Lower leg skin (tissue), 4 donors: ENCODE measurements at regions not wholly inside any gene's neighbourhood (a gene's known extent, or its start where the extent isn't known, plus 50 kb on each side); places are given as distances from the start of the nearest gene placed in this dataset.

Experiments used
- DNase-seq, 2 donors: peaks; one replicate each; pipeline ENCODE4 v3.0.0-alpha.2; 2019; ENCODE audit warnings: low spot score in 2 of 2
- H3K4me3 ChIP-seq: fragments of 200-600 bp; sonication (generic); 2 replicates; pipeline ENCODE4 v1.5.1; 2017; ENCODE audit warnings: mild to moderate bottlenecking, low read depth; ENCODE audit not compliant: poor library complexity, severe bottlenecking
- CTCF ChIP-seq, 3 donors: fragments of 450-650 bp; IDR thresholded peaks; one replicate each; pipeline ENCODE4 v1.5.1; 2016; ENCODE audit warnings: antibody characterized with exemption in 3 of 3, mild to moderate bottlenecking in 3 of 3, moderate library complexity in 2 of 3
- POLR2A ChIP-seq, 2 donors: fragments of 450-650 bp; IDR thresholded peaks; one replicate each; pipeline ENCODE4 v1.6.1; 2016 to 2017; ENCODE audit warnings: antibody characterized with exemption in 2 of 2, mild to moderate bottlenecking in 1 of 2, moderate library complexity in 1 of 2
- WGBS, 2 donors: methylation state at CpG; one replicate each; pipeline ENCODE4 v1.1.5; 2018; 5-methylcytosine and 5-hydroxymethylcytosine counted together
- intact Hi-C: fragments of 100-400 bp; cut with DNase I; formaldehyde crosslinking; loops from one replicate; pipeline ENCODE4 v1.15.0; 2023; ENCODE audit warnings: low total_unique reads

DNA sequence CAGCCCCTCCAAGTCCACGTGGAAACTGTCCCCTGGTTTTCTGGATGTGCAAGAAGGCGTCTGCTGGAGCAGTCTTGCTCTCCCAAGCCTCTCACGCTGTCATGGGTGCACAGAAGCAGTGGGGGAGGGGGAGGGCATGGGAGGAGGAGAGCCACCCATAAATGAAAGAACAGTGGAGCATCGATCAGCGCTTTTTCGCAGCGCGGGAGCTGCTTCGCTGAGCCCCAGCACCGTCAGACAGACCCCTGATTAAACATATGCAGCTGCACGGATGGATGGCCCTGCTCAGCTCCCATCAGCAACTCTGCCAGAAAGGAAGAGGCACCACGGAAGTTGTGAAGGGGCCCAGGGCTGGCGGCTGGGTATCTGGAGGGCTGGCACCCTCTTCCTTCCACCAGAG is 264.9 kb downstream of the UQCRFS1 start:
- 48 to 57% methylated on average over 13 of the region's 13 CpGs for WGBS, 2 donors

DNA sequence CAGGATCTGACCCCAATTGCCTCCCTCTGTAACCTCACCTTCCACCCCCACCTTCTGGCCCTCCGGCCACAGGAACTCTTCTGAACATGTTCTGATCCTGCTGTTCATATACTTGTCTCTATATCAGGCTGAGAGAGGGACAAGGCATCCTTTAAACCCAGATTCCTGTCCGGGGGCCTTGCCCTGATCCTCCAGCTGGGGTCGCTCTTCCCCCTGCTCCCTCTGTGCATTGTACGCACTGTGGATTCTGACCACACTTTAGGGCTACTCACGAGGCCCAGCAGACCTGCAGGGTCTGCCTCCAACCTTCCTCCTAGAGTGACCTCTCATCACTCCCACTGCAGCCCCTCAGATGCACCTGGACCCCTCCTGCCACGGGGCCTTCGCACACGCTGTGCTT is 269.3 kb downstream of the UQCRFS1 start:
- WGBS, 2 donors, result 88 to 89% methylated on average over 8 of the region's 8 CpGs
- no peak for DNase-seq
- H3K4me3 ChIP-seq, result no peak overlapping the region
- TF ChIP-seq POLR2A (IDR thresholded peaks at IDR 0.05) (no peak), CTCF (IDR thresholded peaks at IDR 0.05) (no peak)
- intact Hi-C loops, result no loop called here

More for the DNA sequence above, 264.9 kb downstream of the UQCRFS1 start:
- no peak overlapping the region for H3K4me3 ChIP-seq
- TF ChIP-seq POLR2A (IDR thresholded peaks at IDR 0.05) (no peak), CTCF (IDR thresholded peaks at IDR 0.05) (no peak)
- intact Hi-C loops, result no loop called here
- DNase-seq, result no peak

DNA sequence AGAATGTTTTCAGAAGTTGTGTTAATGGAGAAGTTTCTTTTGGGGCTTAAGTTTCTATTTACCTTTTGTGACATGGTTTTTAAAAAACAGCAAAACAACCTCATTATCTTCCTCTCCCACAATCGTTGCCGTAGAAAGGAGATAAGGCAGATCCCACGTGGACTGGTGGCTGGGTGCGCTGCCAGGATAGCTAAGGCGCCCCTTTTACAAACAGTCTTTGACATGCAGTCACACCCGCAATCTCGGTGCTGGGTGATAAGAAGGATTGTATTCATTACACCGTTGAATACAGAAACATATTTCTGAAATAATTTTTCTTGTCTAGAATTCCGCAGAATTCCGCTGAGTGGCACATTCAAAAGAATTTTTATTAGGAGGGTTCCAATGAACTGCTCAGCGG is 271.1 kb downstream of the UQCRFS1 start:
- H3K4me3 ChIP-seq, result no peak overlapping the region
- 87 to 91% methylated on average over 11 of the region's 11 CpGs for WGBS, 2 donors
- intact Hi-C loops, result no loop called here
- no peak for TF ChIP-seq POLR2A (IDR thresholded peaks at IDR 0.05)
- no peak for TF ChIP-seq CTCF (IDR thresholded peaks at IDR 0.05)
- DNase-seq, result no peak

DNA sequence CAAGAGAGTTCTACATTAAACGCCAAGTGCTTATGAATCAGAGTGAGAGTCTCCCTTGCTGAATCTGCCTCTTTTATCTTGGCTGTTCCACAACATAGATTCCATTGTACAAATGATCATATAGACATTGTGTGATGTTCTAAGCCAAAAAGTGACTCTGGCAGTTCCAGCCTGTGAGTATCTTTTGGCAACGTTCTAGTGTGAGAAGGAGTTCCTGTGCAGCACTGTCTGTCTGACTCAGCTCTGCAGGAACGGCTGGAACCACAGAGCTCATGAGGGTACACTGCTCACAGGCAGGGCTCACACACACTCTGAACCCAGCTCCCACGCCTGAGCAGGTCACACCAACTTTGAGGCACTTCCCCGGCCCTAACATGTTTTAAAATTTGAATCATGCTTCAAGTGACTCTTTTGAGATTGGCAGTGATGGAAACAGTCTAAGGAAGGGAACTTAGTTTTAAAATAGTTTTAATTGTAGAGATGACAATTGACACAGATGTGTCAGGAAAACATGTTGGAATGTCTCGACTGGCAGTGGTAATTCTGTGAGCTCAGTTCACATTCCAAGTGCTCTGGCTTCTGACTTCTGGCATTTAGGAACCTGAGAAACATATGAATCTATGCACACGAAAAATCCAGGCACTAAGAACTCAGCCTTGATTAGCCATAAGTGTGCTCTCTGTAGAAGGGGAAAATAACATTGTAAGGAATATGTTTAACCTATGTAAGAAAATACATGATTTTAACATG is 272.0 kb downstream of the UQCRFS1 start:
- H3K4me3 ChIP-seq, result no peak overlapping the region
- TF ChIP-seq POLR2A (IDR thresholded peaks at IDR 0.05), result no peak
- no peak for TF ChIP-seq CTCF (IDR thresholded peaks at IDR 0.05)
- no peak for DNase-seq
- intact Hi-C loops, result no loop called here
- 33 to 39% methylated on average over 7 of the region's 7 CpGs for WGBS, 2 donors

- TF ChIP-seq POLR2A (IDR thresholded peaks at IDR 0.05) (no peak), CTCF (IDR thresholded peaks at IDR 0.05) (no peak)
- no peak overlapping the region for H3K4me3 ChIP-seq
- no peak for DNase-seq
- intact Hi-C loops, result no loop called here
Observed at GRCh38 chr19:28939236-28939635, 273.7 kb downstream of the UQCRFS1 start.

DNA sequence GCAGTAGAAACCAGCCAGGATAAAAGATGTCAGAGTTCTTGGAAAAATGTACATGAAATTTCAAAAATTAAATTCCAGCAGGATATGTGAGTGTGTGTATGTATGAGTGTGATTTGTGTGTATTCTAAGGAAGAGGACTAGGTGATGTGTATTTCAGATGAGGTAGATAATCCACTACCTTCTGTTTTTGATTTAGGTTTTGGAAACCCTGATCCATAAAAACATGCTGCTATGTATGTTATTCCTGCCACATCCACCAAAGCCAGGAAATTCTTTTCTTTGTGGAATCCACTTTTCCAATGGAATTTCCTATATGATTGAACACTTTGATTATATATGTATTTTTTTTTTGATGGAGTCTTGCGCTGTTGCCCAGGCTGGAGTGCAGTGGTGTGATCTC is 276.9 kb downstream of the UQCRFS1 start:
- WGBS, 2 donors, result 81 to 87% methylated on average over 1 of the region's 1 CpG
- no peak overlapping the region for H3K4me3 ChIP-seq
- no peak for TF ChIP-seq CTCF (IDR thresholded peaks at IDR 0.05)
- no peak for TF ChIP-seq POLR2A (IDR thresholded peaks at IDR 0.05)
- intact Hi-C loops, result no loop called here
- DNase-seq, result no peak
